Cardiac fibroblast (primary cell): ENCODE measurements at regions not wholly inside any gene's neighbourhood (a gene's known extent, or its start where the extent isn't known, plus 50 kb on each side); places are given as distances from the start of the nearest gene placed in this dataset.
A peak's percentile ranks its signal among the peaks of the same experiment; 100 is the strongest.

Experiments used
- DNase-seq, 2 donors: peaks; one replicate each; pipeline versions ENCODE4 v3.0.0 to v3.0.0-alpha.2; 2010; ENCODE audit warnings: low read depth in 2 of 2
- H3K4me3 ChIP-seq, 2 donors: replicated peaks in 1 of 2; 1 replicate in 1 of 2; 2 replicates in 1 of 2; pipeline ENCODE4 v1.5.1; 2011; ENCODE audit warnings: low read depth in 2 of 2, low read length in 2 of 2, mild to moderate bottlenecking in 2 of 2, moderate library complexity in 1 of 2
- CTCF ChIP-seq: IDR thresholded peaks from one replicate; pipeline ENCODE4 v1.5.1; 2011; ENCODE audit warnings: low read depth, mild to moderate bottlenecking, low read length, inconsistent platforms

GRCh38 chr9:113708821-113709713 lies 167.0 kb upstream of the ZNF618 start:
- no peak overlapping the region for H3K4me3 ChIP-seq
- TF ChIP-seq CTCF = no peak
- no peak for DNase-seq

- DNase-seq = no peak
- H3K4me3 ChIP-seq = no peak overlapping the region
- no peak for TF ChIP-seq CTCF
These were observed 166.4 kb upstream of the ZNF618 start for GRCh38 chr9:113709721-113710120.

- TF ChIP-seq CTCF = no peak
- no peak overlapping the region for H3K4me3 ChIP-seq
- DNase-seq = no peak
These were observed 164.9 kb upstream of the ZNF618 start for GRCh38 chr9:113711251-113711650.

GRCh38 chr9:113712053-113712452 lies 164.1 kb upstream of the ZNF618 start:
- DNase-seq = peak; percentile 7 to 28
- no peak for TF ChIP-seq CTCF
- no peak overlapping the region for H3K4me3 ChIP-seq

- no peak overlapping the region for H3K4me3 ChIP-seq
- no peak for TF ChIP-seq CTCF
- DNase-seq = peak in 1 of 2 donors; percentile 58
These were observed 161.0 kb upstream of the ZNF618 start for GRCh38 chr9:113715086-113715485.

GRCh38 chr9:113719919-113720318 lies 156.2 kb upstream of the ZNF618 start:
- no peak overlapping the region for H3K4me3 ChIP-seq
- no peak for TF ChIP-seq CTCF
- no peak for DNase-seq
